OCI-LY3 (cell line): ENCODE measurements at regions not wholly inside any gene's neighbourhood (a gene's known extent, or its start where the extent isn't known, plus 50 kb on each side); places are given as distances from the start of the nearest gene placed in this dataset.

Source experiments
- H2AFZ ChIP-seq: fragments of 200-600, 300-600 bp; shearing (Covaris generic); 2 replicates; pipeline ENCODE4 v1.6.0; 2014; ENCODE audit warnings: antibody characterized with exemption, low read depth, low read length
- H3K27ac ChIP-seq: fragments of 200-600, 300-600 bp; sonication (generic); 2 replicates; pipeline ENCODE4 v1.5.1; 2014; ENCODE audit warnings: mild to moderate bottlenecking, low read length, moderate library complexity, mixed read lengths
- H3K27me3 ChIP-seq: fragments of 200-600, 300-600 bp; sonication (generic); 2 replicates; pipeline ENCODE4 v1.6.1; 2014; ENCODE audit warnings: low read depth, low read length, mixed read lengths
- H3K36me3 ChIP-seq: fragments of 200-600, 300-600 bp; sonication (generic); replicated peaks from 2 replicates; pipeline ENCODE3; 2014; ENCODE audit warnings: low read depth, low read length, mixed read lengths
- H3K4me1 ChIP-seq: fragments of 300-600, 200-600 bp; sonication (generic); 2 replicates; pipeline ENCODE4 v1.6.1; 2014; ENCODE audit warnings: low read length, mixed read lengths
- H3K4me2 ChIP-seq: fragments of 200-600, 300-600 bp; sonication (generic); 2 replicates; pipeline ENCODE4 v1.6.1; 2014; ENCODE audit warnings: low read length, mixed read lengths
- H3K4me3 ChIP-seq: fragments of 300-600, 200-600 bp; sonication (generic); 2 replicates; pipeline ENCODE4 v1.5.1; 2014; ENCODE audit warnings: antibody characterized with exemption, mild to moderate bottlenecking, low read length, moderate library complexity
- H3K79me2 ChIP-seq: fragments of 300-600, 200-600 bp; shearing (Covaris generic); 2 replicates; pipeline ENCODE4 v1.6.1; 2014; ENCODE audit warnings: mild to moderate bottlenecking, low read length, mixed read lengths
- H3K9ac ChIP-seq: fragments of 300-600, 200-600 bp; shearing (Covaris generic); 2 replicates; pipeline ENCODE4 v1.6.0; 2014; ENCODE audit warnings: mild to moderate bottlenecking, low read length, moderate library complexity
- H3K9me3 ChIP-seq: fragments of 200-600, 300-600 bp; shearing (Covaris generic); 2 replicates; pipeline ENCODE4 v1.6.1; 2014; ENCODE audit warnings: low read length, mixed read lengths; ENCODE audit not compliant: insufficient read depth
- H4K20me1 ChIP-seq: fragments of 200-600, 300-600 bp; sonication (generic); 2 replicates; pipeline ENCODE4 v1.6.1; 2016; ENCODE audit warnings: low read length, mixed read lengths; ENCODE audit not compliant: insufficient read depth
- EZH2phosphoT487 ChIP-seq: fragments of 200-600 bp; shearing (Covaris generic); IDR thresholded peaks from 2 replicates; pipeline ENCODE4 v1.6.1; 2018; ENCODE audit warnings: antibody characterized with exemption, mixed run types, low read depth
- TF ChIP-seq, protein P1 (sequence below): fragments of 200-600, 300-600 bp; sonication (generic); IDR thresholded peaks from 2 replicates; pipeline ENCODE4 v1.5.1; 2014; ENCODE audit warnings: antibody characterized with exemption, low read length, low read depth

GRCh38 chr1:98205291-98206017 is 284.6 kb upstream of the DPYD start:
- H3K27ac ChIP-seq = no peak overlapping the region
- H3K4me2 ChIP-seq = no peak overlapping the region
- no peak overlapping the region for H3K9ac ChIP-seq
- H3K79me2 ChIP-seq = no peaks in the 10 kb centered on the region
- TF ChIP-seq EZH2phosphoT487 = no peak
- TF ChIP-seq, protein P1, sequence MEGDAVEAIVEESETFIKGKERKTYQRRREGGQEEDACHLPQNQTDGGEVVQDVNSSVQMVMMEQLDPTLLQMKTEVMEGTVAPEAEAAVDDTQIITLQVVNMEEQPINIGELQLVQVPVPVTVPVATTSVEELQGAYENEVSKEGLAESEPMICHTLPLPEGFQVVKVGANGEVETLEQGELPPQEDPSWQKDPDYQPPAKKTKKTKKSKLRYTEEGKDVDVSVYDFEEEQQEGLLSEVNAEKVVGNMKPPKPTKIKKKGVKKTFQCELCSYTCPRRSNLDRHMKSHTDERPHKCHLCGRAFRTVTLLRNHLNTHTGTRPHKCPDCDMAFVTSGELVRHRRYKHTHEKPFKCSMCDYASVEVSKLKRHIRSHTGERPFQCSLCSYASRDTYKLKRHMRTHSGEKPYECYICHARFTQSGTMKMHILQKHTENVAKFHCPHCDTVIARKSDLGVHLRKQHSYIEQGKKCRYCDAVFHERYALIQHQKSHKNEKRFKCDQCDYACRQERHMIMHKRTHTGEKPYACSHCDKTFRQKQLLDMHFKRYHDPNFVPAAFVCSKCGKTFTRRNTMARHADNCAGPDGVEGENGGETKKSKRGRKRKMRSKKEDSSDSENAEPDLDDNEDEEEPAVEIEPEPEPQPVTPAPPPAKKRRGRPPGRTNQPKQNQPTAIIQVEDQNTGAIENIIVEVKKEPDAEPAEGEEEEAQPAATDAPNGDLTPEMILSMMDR = no peak
- H4K20me1 ChIP-seq = no peaks in the 10 kb centered on the region
- H3K4me1 ChIP-seq = no peaks in the 10 kb centered on the region
- no peaks in the 10 kb centered on the region for H3K36me3 ChIP-seq
- H3K27me3 ChIP-seq = no peaks in the 10 kb centered on the region
- H3K9me3 ChIP-seq = no peaks in the 10 kb centered on the region
- no peak overlapping the region for H3K4me3 ChIP-seq
- H2AFZ ChIP-seq = no peak overlapping the region

GRCh38 chr1:98203466-98203865 is 282.6 kb upstream of the DPYD start:
- H3K4me1 ChIP-seq = no peaks in the 10 kb centered on the region
- H4K20me1 ChIP-seq = no peaks in the 10 kb centered on the region
- H3K9me3 ChIP-seq = no peaks in the 10 kb centered on the region
- no peaks in the 10 kb centered on the region for H3K79me2 ChIP-seq
- H2AFZ ChIP-seq = no peak overlapping the region
- no peak overlapping the region for H3K4me2 ChIP-seq
- H3K27ac ChIP-seq = no peak overlapping the region
- no peak overlapping the region for H3K9ac ChIP-seq
- H3K36me3 ChIP-seq = no peaks in the 10 kb centered on the region
- TF ChIP-seq, protein P1 = no peak
- no peak for TF ChIP-seq EZH2phosphoT487
- no peaks in the 10 kb centered on the region for H3K27me3 ChIP-seq
- no peak overlapping the region for H3K4me3 ChIP-seq

DNA sequence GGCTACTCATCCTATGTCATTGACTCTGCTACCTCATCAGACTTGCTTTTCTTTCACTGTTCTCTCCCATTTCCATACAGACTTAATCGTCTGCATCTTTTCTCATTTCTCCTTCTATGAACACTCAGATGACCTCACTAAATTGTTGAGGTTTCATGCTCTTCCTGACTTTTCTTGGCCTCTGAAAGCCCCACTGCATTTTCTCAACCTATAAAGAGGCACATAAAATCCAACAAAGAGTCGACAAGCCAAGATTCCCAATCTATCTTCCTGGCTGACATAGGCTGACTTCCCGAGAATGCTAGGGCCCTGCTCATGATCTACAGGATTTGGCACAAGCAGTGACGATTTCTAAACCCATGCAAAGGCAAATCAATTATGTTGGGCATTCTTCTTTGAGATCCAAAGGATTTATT is 280.8 kb upstream of the DPYD start:
- H3K27ac ChIP-seq = no peak overlapping the region
- no peak overlapping the region for H2AFZ ChIP-seq
- H3K4me3 ChIP-seq = no peak overlapping the region
- H3K27me3 ChIP-seq = no peaks in the 10 kb centered on the region
- no peaks in the 10 kb centered on the region for H3K9me3 ChIP-seq
- no peaks in the 10 kb centered on the region for H4K20me1 ChIP-seq
- H3K79me2 ChIP-seq = no peaks in the 10 kb centered on the region
- H3K4me2 ChIP-seq = no peak overlapping the region
- H3K4me1 ChIP-seq = no peaks in the 10 kb centered on the region
- no peaks in the 10 kb centered on the region for H3K36me3 ChIP-seq
- no peak overlapping the region for H3K9ac ChIP-seq
- no peak for TF ChIP-seq EZH2phosphoT487
- TF ChIP-seq, protein P1 = no peak

GRCh38 chr1:98197356-98197755 is 276.5 kb upstream of the DPYD start:
- Histone ChIP-seq H4K20me1 (no peaks in the 10 kb centered on the region), H3K4me3 (no peak overlapping the region), H3K4me2 (no peak overlapping the region), H3K27ac (no peak overlapping the region), H3K9me3 (no peaks in the 10 kb centered on the region), H2AFZ (no peak overlapping the region), H3K79me2 (no peaks in the 10 kb centered on the region), H3K27me3 (no peaks in the 10 kb centered on the region), H3K36me3 (no peaks in the 10 kb centered on the region), H3K4me1 (no peaks in the 10 kb centered on the region), H3K9ac (no peak overlapping the region)
- no peak for TF ChIP-seq EZH2phosphoT487
